Middle frontal gyrus (tissue), 1 donor: ENCODE measurements at regions not wholly inside any gene's neighbourhood (a gene's known extent, or its start where the extent isn't known, plus 50 kb on each side); places are given as distances from the start of the nearest gene placed in this dataset.

Experiments
- DNase-seq: peaks from one replicate; pipeline ENCODE4 v3.0.0-alpha.2; 2015; ENCODE audit warnings: low spot score; ENCODE audit errors: extremely low spot score

GRCh38 chr18:24672165-24672941, 211.9 kb downstream of the HRH4 start:
- no peak for DNase-seq

- DNase-seq: no peak
These were observed 213.8 kb downstream of the HRH4 start for GRCh38 chr18:24674200-24674599.

- DNase-seq: no peak
These were observed 214.2 kb downstream of the HRH4 start for GRCh38 chr18:24674605-24675004.

- DNase-seq: no peak
These were observed 216.6 kb downstream of the HRH4 start for GRCh38 chr18:24677011-24677410.

GRCh38 chr18:24678107-24678506, 217.7 kb downstream of the HRH4 start:
- DNase-seq: no peak

- DNase-seq: no peak
These were observed 218.2 kb downstream of the HRH4 start for GRCh38 chr18:24678626-24679025.

- DNase-seq: no peak
These were observed 218.6 kb downstream of the HRH4 start for GRCh38 chr18:24679062-24679461.

- no peak for DNase-seq
These were observed 223.5 kb downstream of the HRH4 start for GRCh38 chr18:24683925-24684324.

- no peak for DNase-seq
These were observed 225.0 kb downstream of the HRH4 start for GRCh38 chr18:24685254-24685959.

- no peak for DNase-seq
These were observed 234.7 kb downstream of the HRH4 start for GRCh38 chr18:24695168-24695567.

- no peak for DNase-seq
These were observed 241.6 kb downstream of the HRH4 start for GRCh38 chr18:24702001-24702515.

GRCh38 chr18:24703316-24703715, 242.9 kb downstream of the HRH4 start:
- no peak for DNase-seq

- no peak for DNase-seq
These were observed 244.7 kb downstream of the HRH4 start for GRCh38 chr18:24704946-24705630.

- DNase-seq: no peak
These were observed 250.0 kb downstream of the HRH4 start for GRCh38 chr18:24710474-24710873.

- DNase-seq: no peak
These were observed 259.4 kb downstream of the HRH4 start for GRCh38 chr18:24719791-24720190.

GRCh38 chr18:24721388-24721787, 261.0 kb downstream of the HRH4 start:
- no peak for DNase-seq

GRCh38 chr18:24725644-24726415, 265.4 kb downstream of the HRH4 start:
- no peak for DNase-seq

- DNase-seq: peak; percentile 70
These were observed 266.5 kb downstream of the HRH4 start for GRCh38 chr18:24726727-24727492.

GRCh38 chr18:24727685-24728084, 267.2 kb downstream of the HRH4 start:
- DNase-seq: no peak

GRCh38 chr18:24731158-24731557, 270.7 kb downstream of the HRH4 start:
- no peak for DNase-seq

- DNase-seq: no peak
These were observed 271.5 kb downstream of the HRH4 start for GRCh38 chr18:24731981-24732380.
